Erythroblast (primary cell): ENCODE measurements at regions not wholly inside any gene's neighbourhood (a gene's known extent, or its start where the extent isn't known, plus 50 kb on each side); places are given as distances from the start of the nearest gene placed in this dataset.

Source experiments
- GATA1 ChIP-seq: IDR thresholded peaks from 2 replicates; pipeline ENCODE4 v1.6.1; 2011; ENCODE audit warnings: low read depth, mild to moderate bottlenecking, control low read depth, low read length, moderate library complexity
- POLR2A ChIP-seq: IDR thresholded peaks from 2 replicates; pipeline ENCODE4 v1.6.1; 2011; ENCODE audit warnings: mild to moderate bottlenecking, low read length

- TF ChIP-seq POLR2A: no peak
- TF ChIP-seq GATA1: no peak
These were observed 438.6 kb downstream of the AGTPBP1 start for GRCh38 chr9:85302938-85303756.
